GM23338 (cell line): ENCODE measurements at regions not wholly inside any gene's neighbourhood (a gene's known extent, or its start where the extent isn't known, plus 50 kb on each side); places are given as distances from the start of the nearest gene placed in this dataset.

Source experiments
- ATAC-seq: fragments of 200-7000 bp; cut with Tn5 transposase; 3 replicates; pipeline ENCODE4 v1.9.1; 2020
- DNase-seq: peaks from one replicate; pipeline ENCODE4 v3.0.0-alpha.2; 2015; ENCODE audit warnings: low spot score
- H2AFZ ChIP-seq: fragments of 200-600 bp; sonication (generic); 2 replicates; pipeline ENCODE4 v1.8.0; 2016; ENCODE audit warnings: antibody characterized with exemption, mild to moderate bottlenecking, moderate library complexity
- H3F3A ChIP-seq: fragments of 200-600 bp; sonication (generic); replicated peaks from 2 replicates; pipeline ENCODE4 v1.8.0; 2017; ENCODE audit warnings: antibody characterized with exemption, mixed run types, low read depth
- H3K27ac ChIP-seq: fragments of 200-600 bp; sonication (generic); 2 replicates; pipeline ENCODE4 v1.6.1; 2016; ENCODE audit warnings: low read depth
- H3K27me3 ChIP-seq: fragments of 200-600 bp; sonication (generic); 2 replicates; pipeline ENCODE4 v1.8.0; 2016; ENCODE audit warnings: mild to moderate bottlenecking, mixed run types, moderate library complexity; ENCODE audit not compliant: insufficient read depth
- H3K36me3 ChIP-seq: fragments of 200-600 bp; sonication (generic); 2 replicates; pipeline ENCODE4 v1.8.0; 2016; ENCODE audit warnings: mild to moderate bottlenecking; ENCODE audit not compliant: insufficient read depth
- H3K4me1 ChIP-seq: fragments of 200-600 bp; sonication (generic); 2 replicates; pipeline ENCODE4 v1.8.0; 2016; ENCODE audit warnings: mild to moderate bottlenecking, moderate library complexity; ENCODE audit not compliant: insufficient read depth
- H3K4me2 ChIP-seq: fragments of 200-600 bp; sonication (generic); 2 replicates; pipeline ENCODE4 v1.7.1; 2017; ENCODE audit warnings: mixed run types
- H3K4me3 ChIP-seq: fragments of 200-600 bp; sonication (generic); 2 replicates; pipeline ENCODE4 v1.6.1; 2016; ENCODE audit warnings: mixed run types
- H3K79me2 ChIP-seq: fragments of 200-600 bp; sonication (generic); replicated peaks from 2 replicates; pipeline ENCODE4 v1.8.0; 2017; ENCODE audit warnings: mild to moderate bottlenecking; ENCODE audit not compliant: insufficient read depth
- H3K9me2 ChIP-seq: fragments of 200-600 bp; sonication (generic); 2 replicates; pipeline ENCODE4 v1.8.0; 2017; ENCODE audit not compliant: insufficient read depth
- H4K20me1 ChIP-seq: fragments of 200-600 bp; sonication (generic); replicated peaks from 2 replicates; pipeline ENCODE4 v1.8.0; 2017; ENCODE audit warnings: mild to moderate bottlenecking; ENCODE audit not compliant: insufficient read depth
- H3K27ac Mint-ChIP-seq: 2 replicates; pipeline ENCODE4 v1.8.0; 2020; ENCODE audit warnings: inconsistent platforms, mild to moderate bottlenecking, moderate library complexity, mixed read lengths
- H3K27me3 Mint-ChIP-seq: 3 replicates; pipeline ENCODE4 v1.8.0; 2022; ENCODE audit warnings: low read depth, mild to moderate bottlenecking, moderate library complexity, mixed read lengths, inconsistent platforms; ENCODE audit not compliant: insufficient read depth, poor library complexity
- H3K36me3 Mint-ChIP-seq: 3 replicates; pipeline ENCODE4 v1.8.0; 2021; ENCODE audit warnings: low read depth, mild to moderate bottlenecking, inconsistent platforms, moderate library complexity, mixed read lengths
- H3K4me1 Mint-ChIP-seq: 3 replicates; pipeline ENCODE4 v1.8.0; 2020; ENCODE audit warnings: mild to moderate bottlenecking, inconsistent platforms, mixed read lengths
- H3K4me3 Mint-ChIP-seq: 3 replicates; pipeline ENCODE4 v1.8.0; 2021; ENCODE audit warnings: moderate library complexity, mild to moderate bottlenecking, inconsistent platforms, mixed read lengths
- H3K9me3 Mint-ChIP-seq: 3 replicates; pipeline ENCODE4 v1.8.0; 2020; ENCODE audit warnings: moderate library complexity, mild to moderate bottlenecking, inconsistent platforms, mixed read lengths
- CREB1 ChIP-seq: fragments of 250-450 bp; sonication (Bioruptor Pico); IDR thresholded peaks from 2 replicates; pipeline ENCODE4 v1.5.0; 2020; ENCODE audit warnings: low read depth, mild to moderate bottlenecking, moderate library complexity
- ETS1 ChIP-seq: IDR thresholded peaks from 2 replicates; pipeline ENCODE4 v1.6.1; 2016; ENCODE audit warnings: antibody characterized with exemption
- EZH2 ChIP-seq: fragments of 200-600 bp; sonication (generic); IDR thresholded peaks from one replicate; pipeline ENCODE4 v1.8.0; 2017; ENCODE audit warnings: antibody characterized with exemption, mild to moderate bottlenecking, low read depth; ENCODE audit not compliant: unreplicated experiment
- JUNB ChIP-seq: IDR thresholded peaks from one replicate; pipeline ENCODE4 v1.6.1; 2016; ENCODE audit warnings: antibody characterized with exemption; ENCODE audit not compliant: unreplicated experiment
- NANOG ChIP-seq: IDR thresholded peaks from 2 replicates; pipeline ENCODE4 v1.6.1; 2016; ENCODE audit warnings: antibody characterized with exemption, borderline replicate concordance
- POLR2AphosphoS5 ChIP-seq: IDR thresholded peaks from 2 replicates; pipeline ENCODE4 v1.6.1; 2016; ENCODE audit warnings: antibody characterized with exemption, low read depth
- STAT1 ChIP-seq: IDR thresholded peaks from one replicate; pipeline ENCODE4 v1.6.1; 2016; ENCODE audit warnings: antibody characterized with exemption; ENCODE audit not compliant: unreplicated experiment
- ZNF114 ChIP-seq: fragments of 250-450 bp; sonication (Bioruptor Pico); IDR thresholded peaks from 2 replicates; pipeline ENCODE4 v1.5.0; 2020; ENCODE audit warnings: mild to moderate bottlenecking, moderate library complexity
- ZNF331 ChIP-seq: fragments of 250-450 bp; sonication (Bioruptor Pico); IDR thresholded peaks from 2 replicates; pipeline ENCODE4 v1.5.0; 2020; ENCODE audit warnings: low read depth, mild to moderate bottlenecking, moderate library complexity
- TF ChIP-seq, protein P1 (sequence below): IDR thresholded peaks from one replicate; pipeline ENCODE4 v1.6.1; 2018; ENCODE audit warnings: antibody characterized with exemption; ENCODE audit not compliant: unreplicated experiment
- TF ChIP-seq, protein P2 (sequence below), 2 experiments: fragments of 200-600 bp in 1 of 2; sonication (generic) in 1 of 2; conservative IDR thresholded peaks; 2 replicates each; pipeline versions ENCODE4 v1.5.1 to v1.6.1; 2016 to 2017; ENCODE audit warnings: antibody characterized with exemption in 2 of 2, low read depth in 2 of 2, mild to moderate bottlenecking in 2 of 2, moderate library complexity in 1 of 2

- no peak for TF ChIP-seq JUNB
- TF ChIP-seq EZH2: no peak
- TF ChIP-seq ZNF114 (CRISPR knock-in tag): no peak
- TF ChIP-seq, protein P1, sequence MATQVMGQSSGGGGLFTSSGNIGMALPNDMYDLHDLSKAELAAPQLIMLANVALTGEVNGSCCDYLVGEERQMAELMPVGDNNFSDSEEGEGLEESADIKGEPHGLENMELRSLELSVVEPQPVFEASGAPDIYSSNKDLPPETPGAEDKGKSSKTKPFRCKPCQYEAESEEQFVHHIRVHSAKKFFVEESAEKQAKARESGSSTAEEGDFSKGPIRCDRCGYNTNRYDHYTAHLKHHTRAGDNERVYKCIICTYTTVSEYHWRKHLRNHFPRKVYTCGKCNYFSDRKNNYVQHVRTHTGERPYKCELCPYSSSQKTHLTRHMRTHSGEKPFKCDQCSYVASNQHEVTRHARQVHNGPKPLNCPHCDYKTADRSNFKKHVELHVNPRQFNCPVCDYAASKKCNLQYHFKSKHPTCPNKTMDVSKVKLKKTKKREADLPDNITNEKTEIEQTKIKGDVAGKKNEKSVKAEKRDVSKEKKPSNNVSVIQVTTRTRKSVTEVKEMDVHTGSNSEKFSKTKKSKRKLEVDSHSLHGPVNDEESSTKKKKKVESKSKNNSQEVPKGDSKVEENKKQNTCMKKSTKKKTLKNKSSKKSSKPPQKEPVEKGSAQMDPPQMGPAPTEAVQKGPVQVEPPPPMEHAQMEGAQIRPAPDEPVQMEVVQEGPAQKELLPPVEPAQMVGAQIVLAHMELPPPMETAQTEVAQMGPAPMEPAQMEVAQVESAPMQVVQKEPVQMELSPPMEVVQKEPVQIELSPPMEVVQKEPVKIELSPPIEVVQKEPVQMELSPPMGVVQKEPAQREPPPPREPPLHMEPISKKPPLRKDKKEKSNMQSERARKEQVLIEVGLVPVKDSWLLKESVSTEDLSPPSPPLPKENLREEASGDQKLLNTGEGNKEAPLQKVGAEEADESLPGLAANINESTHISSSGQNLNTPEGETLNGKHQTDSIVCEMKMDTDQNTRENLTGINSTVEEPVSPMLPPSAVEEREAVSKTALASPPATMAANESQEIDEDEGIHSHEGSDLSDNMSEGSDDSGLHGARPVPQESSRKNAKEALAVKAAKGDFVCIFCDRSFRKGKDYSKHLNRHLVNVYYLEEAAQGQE: no peak
- TF ChIP-seq ZNF331 (CRISPR knock-in tag): no peak
- no peak for TF ChIP-seq STAT1
- TF ChIP-seq CREB1 (CRISPR knock-in tag): no peak
- no peak for TF ChIP-seq ETS1
Observed at GRCh38 chr4:67037504-67038227, 507.6 kb downstream of the CENPC start (continued).

DNA sequence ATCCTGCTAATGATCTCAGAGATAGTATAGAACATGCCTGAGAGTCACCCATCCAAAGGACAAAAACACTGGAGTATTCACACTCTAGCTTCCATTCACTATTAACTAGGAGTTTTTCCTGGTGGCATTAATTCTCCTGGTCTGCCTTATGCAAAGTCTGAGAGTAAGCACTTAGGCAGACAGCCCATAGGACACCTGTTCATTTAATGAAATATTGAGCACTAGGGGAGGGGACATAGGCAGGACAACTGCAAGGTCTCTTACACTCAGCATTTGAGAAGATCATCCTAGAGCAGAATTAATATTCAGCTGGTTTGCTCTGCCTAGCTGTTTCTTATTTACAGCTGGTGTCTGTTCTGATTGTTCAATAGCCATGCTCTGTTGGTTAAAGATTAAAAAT, 508.5 kb downstream of the CENPC start:
- no peak overlapping the region for H3K27ac Mint-ChIP-seq
- Histone ChIP-seq H3K4me2 (no peak overlapping the region), H3K4me1 (no peaks in the 10 kb centered on the region), H3K4me3 (no peak overlapping the region), H3K79me2 (no peaks in the 10 kb centered on the region), H2AFZ (no peak overlapping the region), H3K27me3 (no peaks in the 10 kb centered on the region), H3F3A (no peaks in the 10 kb centered on the region), H4K20me1 (no peaks in the 10 kb centered on the region), H3K27ac (no peak overlapping the region), H3K9me2 (peaks cover 7% of the 10 kb centered on the region; the same call in 1 of the 2 replicates), H3K36me3 (no peaks in the 10 kb centered on the region)
- H3K9me3 Mint-ChIP-seq: no peaks in the 10 kb centered on the region
- H3K27me3 Mint-ChIP-seq: no peaks in the 10 kb centered on the region
- no peak for ATAC-seq
- no peaks in the 10 kb centered on the region for H3K4me1 Mint-ChIP-seq
- H3K4me3 Mint-ChIP-seq: no peak overlapping the region
- DNase-seq: no peak
- no peaks in the 10 kb centered on the region for H3K36me3 Mint-ChIP-seq
- no peak for TF ChIP-seq STAT1
- TF ChIP-seq, protein P1: no peak
- no peak for TF ChIP-seq ETS1
- TF ChIP-seq, protein P2, sequence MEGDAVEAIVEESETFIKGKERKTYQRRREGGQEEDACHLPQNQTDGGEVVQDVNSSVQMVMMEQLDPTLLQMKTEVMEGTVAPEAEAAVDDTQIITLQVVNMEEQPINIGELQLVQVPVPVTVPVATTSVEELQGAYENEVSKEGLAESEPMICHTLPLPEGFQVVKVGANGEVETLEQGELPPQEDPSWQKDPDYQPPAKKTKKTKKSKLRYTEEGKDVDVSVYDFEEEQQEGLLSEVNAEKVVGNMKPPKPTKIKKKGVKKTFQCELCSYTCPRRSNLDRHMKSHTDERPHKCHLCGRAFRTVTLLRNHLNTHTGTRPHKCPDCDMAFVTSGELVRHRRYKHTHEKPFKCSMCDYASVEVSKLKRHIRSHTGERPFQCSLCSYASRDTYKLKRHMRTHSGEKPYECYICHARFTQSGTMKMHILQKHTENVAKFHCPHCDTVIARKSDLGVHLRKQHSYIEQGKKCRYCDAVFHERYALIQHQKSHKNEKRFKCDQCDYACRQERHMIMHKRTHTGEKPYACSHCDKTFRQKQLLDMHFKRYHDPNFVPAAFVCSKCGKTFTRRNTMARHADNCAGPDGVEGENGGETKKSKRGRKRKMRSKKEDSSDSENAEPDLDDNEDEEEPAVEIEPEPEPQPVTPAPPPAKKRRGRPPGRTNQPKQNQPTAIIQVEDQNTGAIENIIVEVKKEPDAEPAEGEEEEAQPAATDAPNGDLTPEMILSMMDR (conservative IDR thresholded peaks at IDR 0.05; ENCODE audit: low read depth in 2 of 2): no peak
- TF ChIP-seq POLR2AphosphoS5: no peak
- no peak for TF ChIP-seq EZH2
- no peak for TF ChIP-seq NANOG
